Muscle of back (tissue), 3 donors: ENCODE measurements at regions not wholly inside any gene's neighbourhood (a gene's known extent, or its start where the extent isn't known, plus 50 kb on each side); places are given as distances from the start of the nearest gene placed in this dataset.
"Not testable (repeated sequence)": the region's sequence is repeated elsewhere in the genome, so short reads cannot be mapped to it uniquely, and the experiment has no call there.

ENCODE experiments used
- DNase-seq, 3 donors: peaks; one replicate each; pipeline versions ENCODE4 v3.0.0 to v3.0.0-alpha.2; 2013

- DNase-seq: peak in 1 of 3 donors; percentile 25
Observed at GRCh38 chr13:59300355-59301173, 863.2 kb downstream of the DIAPH3 start.

GRCh38 chr13:59301174-59301567 lies 862.6 kb downstream of the DIAPH3 start:
- peak in 1 of 3 donors; percentile 39 for DNase-seq

- no peak for DNase-seq
Observed at GRCh38 chr13:59303433-59303832, 860.3 kb downstream of the DIAPH3 start.

GRCh38 chr13:59304596-59304995 lies 859.1 kb downstream of the DIAPH3 start:
- no peak for DNase-seq

- DNase-seq: no peak
Observed at GRCh38 chr13:59305896-59306295, 857.8 kb downstream of the DIAPH3 start.

- no peak for DNase-seq
Observed at GRCh38 chr13:59312776-59313175, 851.0 kb downstream of the DIAPH3 start.

- peak; percentile 68 to 86 (median 74) for DNase-seq
Observed at GRCh38 chr13:59318320-59318930, 845.3 kb downstream of the DIAPH3 start.

GRCh38 chr13:59319276-59319675 lies 844.5 kb downstream of the DIAPH3 start:
- no peak for DNase-seq

- no peak for DNase-seq
Observed at GRCh38 chr13:59320021-59320420, 843.7 kb downstream of the DIAPH3 start.

- DNase-seq: not testable (repeated sequence)
Observed at GRCh38 chr13:59324401-59324800, 839.3 kb downstream of the DIAPH3 start.

- DNase-seq: no peak
Observed at GRCh38 chr13:59326717-59327116, 837.0 kb downstream of the DIAPH3 start.

GRCh38 chr13:59330764-59331163 lies 833.0 kb downstream of the DIAPH3 start:
- no peak for DNase-seq

GRCh38 chr13:59332966-59333365 lies 830.8 kb downstream of the DIAPH3 start:
- DNase-seq: no peak

- peak; percentile 45 to 88 (median 65) for DNase-seq
Observed at GRCh38 chr13:59337070-59337469, 826.7 kb downstream of the DIAPH3 start.

- no peak for DNase-seq
Observed at GRCh38 chr13:59340151-59340550, 823.6 kb downstream of the DIAPH3 start.

GRCh38 chr13:59340581-59340980 lies 823.1 kb downstream of the DIAPH3 start:
- DNase-seq: no peak

- no peak for DNase-seq
Observed at GRCh38 chr13:59342400-59342799, 821.3 kb downstream of the DIAPH3 start.

- no peak for DNase-seq
Observed at GRCh38 chr13:59343132-59343531, 820.6 kb downstream of the DIAPH3 start.

- DNase-seq: no peak
Observed at GRCh38 chr13:59343993-59344822, 819.5 kb downstream of the DIAPH3 start.

GRCh38 chr13:59345311-59345710 lies 818.4 kb downstream of the DIAPH3 start:
- peak in 2 of 3 donors; percentile 40 to 51 for DNase-seq

- DNase-seq: peak; percentile 35 to 86 (median 45)
Observed at GRCh38 chr13:59346999-59347723, 816.6 kb downstream of the DIAPH3 start.

- DNase-seq: peak in 1 of 3 donors; percentile 64
Observed at GRCh38 chr13:59348617-59349016, 815.1 kb downstream of the DIAPH3 start.
